Thymus (tissue), 11 donors: ENCODE measurements at regions not wholly inside any gene's neighbourhood (a gene's known extent, or its start where the extent isn't known, plus 50 kb on each side); places are given as distances from the start of the nearest gene placed in this dataset.
"Not testable (repeated sequence)": the region's sequence is repeated elsewhere in the genome, so short reads cannot be mapped to it uniquely, and the experiment has no call there.

Experiments
- DNase-seq, 9 donors: peaks; one replicate each; pipeline ENCODE4 v3.0.0-alpha.2; 2013; ENCODE audit warnings: low spot score in 9 of 9, low read depth in 6 of 9, missing footprints in 1 of 9
- H3K27ac ChIP-seq, 2 donors: one replicate each; pipeline ENCODE4 v1.5.1; 2013; ENCODE audit warnings: control low read depth in 1 of 2, low read depth in 1 of 2, low read length in 1 of 2, mild to moderate bottlenecking in 1 of 2, moderate library complexity in 1 of 2
- H3K27me3 ChIP-seq, 2 donors: one replicate each; pipeline ENCODE4 v1.5.1; 2013; ENCODE audit warnings: low read length in 1 of 2; ENCODE audit not compliant: control insufficient read depth in 2 of 2, insufficient read depth in 1 of 2
- H3K36me3 ChIP-seq, 2 donors: one replicate each; pipeline ENCODE4 v1.5.1; 2013; ENCODE audit warnings: low read length in 1 of 2, mild to moderate bottlenecking in 1 of 2, moderate library complexity in 1 of 2; ENCODE audit not compliant: control insufficient read depth in 2 of 2, insufficient read depth in 2 of 2
- H3K4me1 ChIP-seq, 2 donors: one replicate each; pipeline ENCODE4 v1.5.1; 2013; ENCODE audit warnings: low read length in 2 of 2; ENCODE audit not compliant: control insufficient read depth in 2 of 2, insufficient read depth in 2 of 2
- H3K4me3 ChIP-seq, 2 donors: one replicate each; pipeline ENCODE4 v1.5.1; 2013; ENCODE audit warnings: low read length in 2 of 2, control low read depth in 1 of 2, mild to moderate bottlenecking in 1 of 2
- H3K9me3 ChIP-seq, 2 donors: one replicate each; pipeline ENCODE4 v1.5.1; 2013; ENCODE audit warnings: low read length in 1 of 2, mild to moderate bottlenecking in 1 of 2; ENCODE audit not compliant: control insufficient read depth in 2 of 2, insufficient read depth in 1 of 2
- WGBS: extraction: QIAGEN DNeasy Blood & Tissue Kit; methylation state at CpG from one replicate; pipeline ENCODE4 v1.1.7; 2013; 5-methylcytosine and 5-hydroxymethylcytosine counted together
- donor health status: healthy.

DNA sequence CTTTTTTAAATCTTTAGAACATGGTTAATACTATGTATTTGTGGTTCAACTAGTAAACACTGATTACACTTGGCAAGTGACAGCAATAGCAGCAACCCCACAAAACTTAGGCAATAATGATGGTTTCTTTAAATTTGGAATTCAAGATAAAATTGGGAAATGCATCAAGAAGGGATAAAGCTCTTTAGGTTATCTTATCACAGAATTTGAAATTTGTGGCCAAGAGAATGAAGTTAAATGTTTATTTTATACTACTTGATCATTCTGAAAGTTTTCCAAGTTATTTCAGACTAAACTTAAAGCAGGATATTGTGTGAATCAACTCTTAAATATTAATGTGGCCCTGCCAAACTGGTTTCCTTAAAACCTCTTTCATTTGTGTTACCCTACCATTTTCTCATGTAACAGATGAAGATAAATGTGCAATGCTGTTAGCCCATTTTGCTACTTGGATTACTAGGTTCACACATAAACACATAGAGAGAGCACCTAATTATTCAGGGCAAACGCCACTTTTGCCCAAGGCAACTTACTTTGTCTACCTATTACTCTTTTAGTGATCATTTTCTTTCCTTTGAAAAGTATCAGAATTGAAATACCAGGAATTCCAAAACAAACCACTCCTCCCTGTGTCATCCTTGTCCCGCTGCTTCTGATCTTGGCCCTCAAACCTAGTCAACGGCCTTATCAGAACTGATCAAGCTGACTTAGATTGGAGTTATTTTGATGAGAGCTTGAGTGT lies 186.7 kb upstream of the TENT5A start:
- Histone ChIP-seq H3K36me3 (no peaks in the 10 kb centered on the region), H3K27me3 (no peaks in the 10 kb centered on the region), H3K27ac (no peak overlapping the region), H3K4me3 (no peak overlapping the region), H3K9me3 (no peaks in the 10 kb centered on the region), H3K4me1 (no peaks in the 10 kb centered on the region)
- 87% methylated on average over 3 of the region's 3 CpGs for WGBS
- DNase-seq, result no peak

DNA sequence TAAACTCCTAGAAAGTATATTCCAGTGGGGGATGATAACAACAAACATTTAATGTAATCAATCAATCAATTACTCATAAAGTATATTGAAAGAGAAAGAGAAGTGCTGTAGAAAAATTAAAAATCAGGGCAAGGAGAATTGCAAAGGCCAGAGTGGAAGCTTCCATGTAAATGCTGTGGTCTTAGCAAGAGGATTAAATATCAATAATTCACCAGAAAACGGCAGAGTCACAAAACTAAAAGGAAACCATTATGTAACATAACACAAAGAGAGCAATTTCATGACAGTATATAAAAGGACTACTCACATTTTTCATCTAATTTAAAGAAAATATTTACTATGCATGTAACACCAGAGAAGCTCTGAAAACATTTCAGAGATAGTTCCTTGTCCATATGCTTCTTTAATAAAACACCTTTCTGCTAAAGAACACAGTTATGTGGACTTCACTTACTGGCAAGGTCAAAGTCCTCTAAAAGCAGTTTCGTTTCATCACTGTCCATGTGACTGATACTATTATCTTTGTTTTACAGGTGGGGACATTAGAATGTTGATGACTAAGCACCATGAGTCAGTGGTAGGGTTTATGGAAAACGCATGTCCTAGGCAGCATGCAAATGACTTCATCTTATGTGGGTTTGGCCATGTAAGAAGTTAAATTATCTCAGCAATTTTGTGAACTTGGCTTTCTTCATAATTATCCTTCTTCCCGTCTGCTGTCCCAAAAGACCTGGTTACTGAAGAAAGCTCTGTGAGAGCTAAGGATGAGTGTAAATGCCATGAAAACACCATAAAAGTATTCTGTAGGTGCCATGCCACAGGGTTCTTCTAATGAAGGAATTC lies 185.8 kb upstream of the TENT5A start:
- Histone ChIP-seq H3K27ac (no peak overlapping the region), H3K36me3 (no peaks in the 10 kb centered on the region), H3K9me3 (no peaks in the 10 kb centered on the region), H3K4me3 (no peak overlapping the region), H3K4me1 (no peaks in the 10 kb centered on the region), H3K27me3 (no peaks in the 10 kb centered on the region)
- WGBS, result 67% methylated on average over 4 of the region's 4 CpGs
- DNase-seq, result no peak

DNA sequence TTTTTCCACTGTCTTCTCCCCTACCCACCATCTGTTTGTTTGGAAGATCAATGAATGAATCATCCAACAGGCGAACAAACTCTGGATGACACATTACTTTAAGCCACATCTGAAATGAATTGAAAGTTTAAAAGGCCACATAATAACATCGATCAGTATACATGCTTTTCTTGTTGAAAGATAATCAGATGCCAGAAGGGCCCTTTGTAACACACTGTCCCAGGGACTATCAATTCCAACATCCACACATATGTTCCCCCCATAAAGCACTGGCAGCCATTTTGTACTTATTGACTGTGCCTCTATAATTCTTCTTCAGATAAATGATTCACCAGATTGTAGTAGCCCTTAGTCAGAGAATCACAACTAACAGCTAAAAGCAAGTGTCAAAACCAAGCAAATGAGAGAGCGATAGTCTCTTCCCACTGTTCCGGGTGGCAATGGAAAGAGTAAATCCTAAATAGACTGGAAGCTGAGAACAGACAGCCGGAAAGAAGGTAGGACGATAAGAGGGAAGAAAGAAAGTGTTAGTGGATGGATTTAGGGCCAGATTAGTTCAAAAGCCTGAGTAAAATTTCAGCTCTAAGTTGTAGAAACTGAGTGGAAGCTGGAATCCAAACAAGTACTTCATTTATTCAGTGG lies 184.9 kb upstream of the TENT5A start:
- no peak overlapping the region for H3K27ac ChIP-seq
- no peak overlapping the region for H3K4me3 ChIP-seq
- H3K9me3 ChIP-seq, result no peaks in the 10 kb centered on the region
- DNase-seq, result no peak
- H3K36me3 ChIP-seq, result no peaks in the 10 kb centered on the region
- no peaks in the 10 kb centered on the region for H3K27me3 ChIP-seq
- H3K4me1 ChIP-seq, result no peaks in the 10 kb centered on the region
- 90% methylated on average over 6 of the region's 6 CpGs for WGBS

DNA sequence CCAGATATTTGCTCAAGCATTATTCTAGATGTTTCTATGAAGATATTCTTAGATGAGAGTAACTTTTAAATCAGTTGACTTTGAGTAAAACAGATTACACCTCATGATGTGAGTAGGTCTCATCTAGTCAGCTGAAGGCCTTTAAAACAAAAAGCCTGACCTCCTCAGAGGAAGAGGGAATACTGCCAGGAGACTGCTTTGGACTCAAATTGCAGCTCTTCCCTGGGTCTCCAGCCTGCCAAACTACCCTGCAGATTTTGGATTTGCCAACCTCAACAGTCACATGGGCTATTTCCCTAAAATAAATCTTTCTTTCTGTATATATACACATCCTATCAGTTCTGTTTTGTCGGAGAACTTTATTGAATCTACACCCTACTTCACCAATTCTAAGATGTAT lies 182.5 kb upstream of the TENT5A start:
- no peaks in the 10 kb centered on the region for H3K36me3 ChIP-seq
- no peak overlapping the region for H3K27ac ChIP-seq
- WGBS, result 90% methylated on average over 1 of the region's 1 CpG
- no peaks in the 10 kb centered on the region for H3K27me3 ChIP-seq
- no peaks in the 10 kb centered on the region for H3K4me1 ChIP-seq
- H3K9me3 ChIP-seq, result no peaks in the 10 kb centered on the region
- no peak for DNase-seq
- H3K4me3 ChIP-seq, result no peak overlapping the region

DNA sequence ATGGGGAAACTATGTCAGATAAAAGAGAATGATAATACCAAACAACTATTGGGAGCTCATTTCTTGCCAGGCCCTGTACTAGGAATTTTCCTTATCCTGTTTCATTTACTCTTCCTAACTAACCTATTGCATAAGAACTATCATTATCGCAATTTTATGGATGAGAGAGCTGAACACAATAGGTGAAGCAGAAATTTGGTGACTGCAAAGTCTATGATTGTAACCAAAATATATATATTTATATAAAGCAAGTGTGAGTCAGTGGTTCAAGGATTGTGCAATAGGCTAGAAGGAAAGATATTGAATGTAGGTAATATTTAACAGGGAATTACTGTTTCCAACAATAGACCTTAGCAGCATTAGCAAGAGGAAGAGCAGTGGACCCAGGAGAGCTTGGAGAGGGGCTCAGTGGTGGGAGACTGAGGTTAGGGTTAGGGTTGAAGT lies 181.1 kb upstream of the TENT5A start:
- Histone ChIP-seq H3K27ac (no peak overlapping the region), H3K36me3 (no peaks in the 10 kb centered on the region), H3K27me3 (no peaks in the 10 kb centered on the region), H3K9me3 (no peaks in the 10 kb centered on the region), H3K4me1 (no peaks in the 10 kb centered on the region), H3K4me3 (no peak overlapping the region)
- 93% methylated on average over 1 of the region's 1 CpG for WGBS
- no peak for DNase-seq

DNA sequence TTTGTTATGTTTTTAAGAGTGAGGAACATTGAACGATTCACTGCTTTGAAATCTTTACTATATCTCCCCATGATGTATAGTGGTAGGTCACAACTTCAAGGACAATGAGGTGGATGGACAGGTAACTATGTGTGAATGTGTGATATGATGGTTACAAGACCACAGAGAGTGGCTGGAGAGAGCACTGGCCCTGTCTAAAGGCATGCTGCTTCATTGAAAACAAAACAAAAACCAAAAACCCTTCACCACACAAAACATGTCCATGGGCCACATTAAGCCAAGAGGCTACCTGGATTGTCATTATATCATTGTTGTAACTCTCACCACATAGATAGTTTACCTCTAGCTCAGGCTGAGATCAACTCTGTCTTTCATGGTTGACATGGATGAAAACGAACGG lies 180.6 kb upstream of the TENT5A start:
- H3K4me3 ChIP-seq, result no peak overlapping the region
- H3K27ac ChIP-seq, result no peak overlapping the region
- H3K9me3 ChIP-seq, result no peaks in the 10 kb centered on the region
- 97% methylated on average over 3 of the region's 3 CpGs for WGBS
- no peak for DNase-seq
- H3K4me1 ChIP-seq, result no peaks in the 10 kb centered on the region
- H3K27me3 ChIP-seq, result no peaks in the 10 kb centered on the region
- no peaks in the 10 kb centered on the region for H3K36me3 ChIP-seq

DNA sequence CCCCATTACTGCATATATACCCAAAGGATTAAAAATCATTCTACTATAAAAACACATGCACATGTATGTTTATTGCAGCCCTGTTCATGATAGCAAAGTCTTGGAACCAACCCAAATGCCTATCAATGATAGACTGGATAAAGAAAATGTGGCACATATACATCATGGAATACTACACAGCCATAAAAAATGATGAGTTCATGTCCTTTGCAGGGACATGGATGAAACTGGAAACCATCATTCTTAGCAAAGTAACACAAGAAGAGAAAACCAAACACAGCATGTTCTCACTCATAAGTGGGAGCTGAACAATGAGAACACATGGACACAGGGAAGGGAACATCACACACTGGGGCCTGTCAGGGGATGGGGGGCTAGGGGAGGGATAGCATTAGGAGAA lies 180.0 kb upstream of the TENT5A start:
- not testable (repeated sequence) for H3K27ac ChIP-seq, H3K4me1 ChIP-seq, DNase-seq, H3K9me3 ChIP-seq, H3K4me3 ChIP-seq, H3K27me3 ChIP-seq, H3K36me3 ChIP-seq

DNA sequence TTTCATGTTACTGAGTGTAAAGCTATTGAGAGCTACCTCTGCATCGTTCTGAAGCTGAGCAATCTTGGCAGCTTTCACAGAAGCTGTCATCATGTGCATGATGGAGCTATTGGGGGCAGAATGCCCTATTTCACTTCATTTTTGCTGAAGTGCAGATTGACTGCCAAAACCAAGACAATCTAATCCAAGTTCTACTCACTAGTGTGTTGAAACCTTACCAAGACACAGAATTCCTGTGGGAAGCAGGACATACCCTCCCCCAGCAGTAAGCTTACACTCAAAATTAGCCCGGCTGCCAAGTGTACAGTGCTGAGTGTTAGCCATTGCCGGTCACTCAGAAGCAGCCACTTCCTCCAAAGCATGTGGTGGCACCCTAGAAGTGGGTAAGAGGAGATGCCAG lies 177.3 kb upstream of the TENT5A start:
- no peak overlapping the region for H3K27ac ChIP-seq
- 89% methylated on average over 3 of the region's 3 CpGs for WGBS
- DNase-seq, result no peak
- H3K9me3 ChIP-seq, result no peaks in the 10 kb centered on the region
- no peaks in the 10 kb centered on the region for H3K27me3 ChIP-seq
- H3K4me1 ChIP-seq, result no peaks in the 10 kb centered on the region
- no peaks in the 10 kb centered on the region for H3K36me3 ChIP-seq
- H3K4me3 ChIP-seq, result no peak overlapping the region

DNA sequence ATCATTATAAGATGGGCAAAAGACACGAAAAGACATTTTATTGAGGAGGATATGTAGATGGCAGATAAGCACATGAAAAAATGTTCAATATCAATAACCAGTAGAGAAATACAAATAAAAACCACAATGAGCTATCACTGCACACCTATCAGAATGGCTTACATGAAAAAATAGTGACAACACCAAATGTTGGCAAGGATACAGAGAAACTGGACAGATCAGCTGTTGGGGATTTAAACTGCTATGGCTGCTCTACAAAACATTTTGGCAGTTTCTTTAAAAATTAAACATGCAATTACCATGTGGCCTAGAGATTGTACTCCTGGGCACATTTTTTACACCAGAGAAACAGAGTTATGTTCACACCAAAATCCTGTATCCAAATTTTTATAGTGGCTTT lies 172.7 kb upstream of the TENT5A start:
- H3K27me3 ChIP-seq, result no peaks in the 10 kb centered on the region
- 94% methylated on average over 1 of the region's 1 CpG for WGBS
- no peaks in the 10 kb centered on the region for H3K4me1 ChIP-seq
- no peak for DNase-seq
- no peak overlapping the region for H3K4me3 ChIP-seq
- H3K36me3 ChIP-seq, result no peaks in the 10 kb centered on the region
- H3K9me3 ChIP-seq, result no peaks in the 10 kb centered on the region
- H3K27ac ChIP-seq, result no peak overlapping the region
